ENCODE measurements at regions not wholly inside any gene's neighbourhood (a gene's known extent, or its start where the extent isn't known, plus 50 kb on each side); places are given as distances from the start of the nearest gene placed in this dataset.

DNA sequence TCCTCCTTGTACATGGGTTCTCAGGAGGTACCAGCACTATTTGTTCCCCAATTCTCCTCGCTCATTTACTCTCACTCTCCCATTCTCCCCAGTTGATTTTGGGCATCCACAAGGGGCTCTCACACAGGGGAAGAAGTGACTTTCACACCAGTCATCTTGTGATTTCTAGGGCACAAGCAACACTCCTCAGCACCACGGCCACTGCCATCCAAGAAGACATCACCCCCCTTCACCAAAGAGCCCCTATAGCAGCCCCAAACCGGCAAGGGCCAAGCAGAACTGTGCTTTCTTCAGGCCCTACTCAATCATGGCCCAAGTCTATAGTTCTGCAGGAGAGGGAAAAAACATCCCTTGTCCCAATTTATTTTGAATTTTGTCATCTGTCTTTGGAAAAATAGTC lies 209.2 kb upstream of the ARL4C start:
- Histone ChIP-seq H3K79me2 (ENCODE audit: control insufficient read depth in 1 of 2, insufficient read depth in 2 of 2, low read length in 2 of 2) (no peaks in the 10 kb centered on the region), H3K9me3 (ENCODE audit: insufficient read depth in 2 of 2, low read depth in 1 of 2, low read length in 1 of 2) (no peaks in the 10 kb centered on the region), H3K56ac (replicated peaks; ENCODE audit: insufficient read length, low read depth, low read length) (no peak overlapping the region), H3K23ac (ENCODE audit: insufficient read length) (no peak overlapping the region), H3K27ac (ENCODE audit: low read depth, low read length) (no peak overlapping the region), H2AK5ac (ENCODE audit: low read depth, low read length) (no peak overlapping the region), H3K4me1 (replicated peaks in 1 of 4; ENCODE audit: control insufficient read depth in 3 of 4, insufficient read depth in 4 of 4, low read length in 3 of 4) (peaks cover 5 to 29% (median 18%) of the 10 kb centered on the region in 4 experiments), H2AFZ (ENCODE audit: low read length) (no peak overlapping the region), H3K4me3 (ENCODE audit: extremely low read depth in 1 of 4, insufficient read depth in 2 of 4, low read depth in 3 of 4, low read length in 4 of 4) (no peak overlapping the region), H2BK20ac (ENCODE audit: low read length) (no peak overlapping the region), H2BK12ac (ENCODE audit: low read depth, low read length) (no peak overlapping the region), H4K20me1 (replicated peaks in 1 of 2; ENCODE audit: control insufficient read depth in 1 of 2, insufficient read depth in 2 of 2, low read length in 2 of 2) (no peaks in the 10 kb centered on the region), H3K27me3 (replicated peaks in 1 of 4; ENCODE audit: control insufficient read depth in 3 of 4, extremely low read depth in 1 of 4, insufficient read depth in 3 of 4, low read length in 3 of 4) (peaks cover 0 to 10% (median 5%) of the 10 kb centered on the region in 4 experiments; a peak in 4 of 7 replicates), H3K23me2 (ENCODE audit: low read depth, low read length) (no peaks in the 10 kb centered on the region), H3K36me3 (ENCODE audit: control insufficient read depth in 2 of 4, insufficient read depth in 4 of 4, low read length in 3 of 4) (no peaks in the 10 kb centered on the region), H4K5ac (ENCODE audit: insufficient read length, low read depth, low read length) (no peak overlapping the region), H2BK15ac (ENCODE audit: low read length) (no peak overlapping the region), H3K79me1 (ENCODE audit: low read depth, low read length) (no peaks in the 10 kb centered on the region), H3K18ac (ENCODE audit: extremely low read depth, low read length) (no peak overlapping the region), H3K4ac (replicated peaks; ENCODE audit: insufficient read length, low read depth, low read length) (no peak overlapping the region), H3K9ac (replicated peaks in 1 of 4; ENCODE audit: extremely low read depth in 1 of 4, low read depth in 3 of 4, low read length in 3 of 4) (no peak overlapping the region), H3K14ac (ENCODE audit: insufficient read length) (no peak overlapping the region), H4K8ac (ENCODE audit: extremely low read depth, insufficient read depth, low read length) (peak overlapping the region; percentile 7; the same call in 1 of the 2 replicates), H3K4me2 (ENCODE audit: insufficient read depth in 1 of 2, low read depth in 2 of 2, low read length in 2 of 2) (no peak overlapping the region), H2BK120ac (replicated peaks; ENCODE audit: low read depth, low read length) (peak overlapping the region; percentile 44), H4K91ac (replicated peaks; ENCODE audit: insufficient read length, low read length) (no peak overlapping the region), H2BK5ac (ENCODE audit: low read depth, low read length) (no peak overlapping the region)
- ChIA-PET POLR2A (ENCODE audit: partially characterized antibody) (no interaction called here), CTCF (ENCODE audit: partially characterized antibody) (no interaction called here)
- FAIRE-seq (no peak), DNase-seq (ENCODE audit: low read depth in 1 of 2, low spot score in 2 of 2) (no peak)
- TF ChIP-seq RAD21 (IDR thresholded peaks at IDR 0.05 in 1 of 2, conservative IDR thresholded peaks at IDR 0.05 in 1 of 2; ENCODE audit: low read depth in 2 of 2, low read length in 2 of 2) (no peak), TAF1 (IDR thresholded peaks at IDR 0.05; ENCODE audit: low read depth, low read length) (no peak)
- WGBS, 2 experiments (ENCODE audit: extremely low coverage in 1 of 2, insufficient coverage in 1 of 2, insufficient read length in 1 of 2, insufficient replicate concordance in 2 of 2, low coverage in 1 of 2, low lambda C conversion rate in 2 of 2, missing lambda C conversion rate in 1 of 2): 91% methylated on average over 3 of the region's 3 CpGs; no CpG with 5 or more reads in 1 of the 2 experiments
